CD14-positive monocyte (primary cell): ENCODE measurements at regions not wholly inside any gene's neighbourhood (a gene's known extent, or its start where the extent isn't known, plus 50 kb on each side); places are given as distances from the start of the nearest gene placed in this dataset.

Source experiments
- DNase-seq, 3 donors: peaks; one replicate each; pipeline ENCODE4 v3.0.0-alpha.2; 2011 to 2022
- H2AFZ ChIP-seq: 2 replicates; pipeline ENCODE4 v1.6.0; 2012; ENCODE audit warnings: mild to moderate bottlenecking, low read depth, low read length, inconsistent platforms; ENCODE audit not compliant: insufficient read depth, poor library complexity, severe bottlenecking
- H3K27ac ChIP-seq, 2 donors: 1 replicate in 1 of 2; 2 replicates in 1 of 2; pipeline ENCODE4 v1.5.1; 2012 to 2013; ENCODE audit warnings: low read length in 2 of 2, control low read depth in 1 of 2, inconsistent platforms in 1 of 2, low read depth in 1 of 2, mild to moderate bottlenecking in 1 of 2
- H3K27me3 ChIP-seq, 2 donors: one replicate each; pipeline versions ENCODE4 v1.6.0 to v1.6.1; 2011 to 2013; ENCODE audit warnings: low read length in 2 of 2; ENCODE audit not compliant: control insufficient read depth in 2 of 2, insufficient read depth in 2 of 2
- H3K36me3 ChIP-seq, 2 donors: replicated peaks in 1 of 2; 1 replicate in 1 of 2; 2 replicates in 1 of 2; pipeline versions ENCODE4 v1.5.1 to v1.6.1; 2012 to 2013; ENCODE audit warnings: low read length in 2 of 2, control low read depth in 1 of 2, inconsistent platforms in 1 of 2, mild to moderate bottlenecking in 1 of 2; ENCODE audit not compliant: insufficient read depth in 2 of 2, control insufficient read depth in 1 of 2
- H3K4me1 ChIP-seq, 2 donors: 1 replicate in 1 of 2; 2 replicates in 1 of 2; pipeline versions ENCODE4 v1.5.1 to v1.6.1; 2012 to 2013; ENCODE audit warnings: low read length in 2 of 2, control low read depth in 1 of 2, inconsistent platforms in 1 of 2, mild to moderate bottlenecking in 1 of 2, moderate library complexity in 1 of 2; ENCODE audit not compliant: insufficient read depth in 2 of 2, control insufficient read depth in 1 of 2
- H3K4me2 ChIP-seq: replicated peaks from 2 replicates; pipeline ENCODE3; 2012; ENCODE audit warnings: low read length, moderate library complexity, mild to moderate bottlenecking; ENCODE audit not compliant: poor library complexity, severe bottlenecking; ENCODE audit errors: extremely low read depth
- H3K4me3 ChIP-seq, 3 experiments: fragments of 200-600 bp in 1 of 3; sonication (generic) in 1 of 3; replicated peaks in 1 of 3; 1 replicate in 2 of 3; 2 replicates in 1 of 3; pipeline ENCODE4 v1.5.1; 2011 to 2013; ENCODE audit warnings: low read length in 3 of 3, mild to moderate bottlenecking in 3 of 3, control low read depth in 2 of 3, low read depth in 2 of 3, inconsistent platforms in 1 of 3, moderate library complexity in 1 of 3
- H3K79me2 ChIP-seq: 2 replicates; pipeline ENCODE4 v1.6.0; 2012; ENCODE audit warnings: mild to moderate bottlenecking, control low read depth, inconsistent platforms, low read length, moderate library complexity; ENCODE audit not compliant: insufficient read depth
- H3K9ac ChIP-seq: 2 replicates; pipeline ENCODE4 v1.6.0; 2017; ENCODE audit warnings: low read length, mild to moderate bottlenecking; ENCODE audit not compliant: insufficient read depth, poor library complexity, severe bottlenecking
- H3K9me3 ChIP-seq, 2 donors: replicated peaks in 1 of 2; 1 replicate in 1 of 2; 2 replicates in 1 of 2; pipeline versions ENCODE4 v1.5.1 to v1.6.1; 2012 to 2013; ENCODE audit warnings: low read length in 2 of 2, control low read depth in 1 of 2; ENCODE audit not compliant: control insufficient read depth in 1 of 2, insufficient read depth in 1 of 2
- H4K20me1 ChIP-seq: 2 replicates; pipeline ENCODE4 v1.6.0; 2012; ENCODE audit warnings: mild to moderate bottlenecking, low read length, control low read depth, moderate library complexity; ENCODE audit not compliant: insufficient read depth
- H3K27ac Mint-ChIP-seq, 7 donors: one replicate each; pipeline ENCODE4 v1.8.0; 2020; ENCODE audit warnings: mild to moderate bottlenecking in 7 of 7, mixed read lengths in 7 of 7, moderate library complexity in 6 of 7, inconsistent platforms in 2 of 7
- H3K27me3 Mint-ChIP-seq, 3 donors: one replicate each; pipeline ENCODE4 v1.8.0; 2021 to 2022; ENCODE audit warnings: low read depth in 3 of 3, mild to moderate bottlenecking in 3 of 3, mixed read lengths in 3 of 3, moderate library complexity in 3 of 3, inconsistent platforms in 1 of 3
- H3K36me3 Mint-ChIP-seq, 2 donors: one replicate each; pipeline ENCODE4 v1.8.0; 2020; ENCODE audit warnings: mixed read lengths in 2 of 2, inconsistent platforms in 1 of 2, mild to moderate bottlenecking in 1 of 2
- H3K4me1 Mint-ChIP-seq: one replicate; pipeline ENCODE4 v1.8.0; 2020; ENCODE audit warnings: mild to moderate bottlenecking, mixed read lengths
- H3K4me3 Mint-ChIP-seq, 2 donors: one replicate each; pipeline ENCODE4 v1.8.0; 2020; ENCODE audit warnings: mild to moderate bottlenecking in 2 of 2, mixed read lengths in 2 of 2, moderate library complexity in 1 of 2
- H3K9me3 Mint-ChIP-seq, 7 donors: one replicate each; pipeline ENCODE4 v1.8.0; 2020 to 2022; ENCODE audit warnings: mixed read lengths in 7 of 7, mild to moderate bottlenecking in 6 of 7, moderate library complexity in 6 of 7, inconsistent platforms in 2 of 7
- CTCF ChIP-seq: fragments of 200-600 bp; IDR thresholded peaks from one replicate; pipeline ENCODE4 v1.8.0; 2022; ENCODE audit warnings: antibody characterized with exemption, mild to moderate bottlenecking
- WGBS: methylation state at CpG from one replicate; pipeline ENCODE4 v1.1.5; 2013; ENCODE audit warnings: missing lambda C conversion rate; ENCODE audit not compliant: insufficient coverage; 5-methylcytosine and 5-hydroxymethylcytosine counted together
- intact Hi-C, 2 donors: fragments of 100-400 bp; cut with micrococcal nuclease; formaldehyde crosslinking; loops; one replicate each; pipeline versions ENCODE4 v1.15.0 to v1.15.1; 2023

DNA sequence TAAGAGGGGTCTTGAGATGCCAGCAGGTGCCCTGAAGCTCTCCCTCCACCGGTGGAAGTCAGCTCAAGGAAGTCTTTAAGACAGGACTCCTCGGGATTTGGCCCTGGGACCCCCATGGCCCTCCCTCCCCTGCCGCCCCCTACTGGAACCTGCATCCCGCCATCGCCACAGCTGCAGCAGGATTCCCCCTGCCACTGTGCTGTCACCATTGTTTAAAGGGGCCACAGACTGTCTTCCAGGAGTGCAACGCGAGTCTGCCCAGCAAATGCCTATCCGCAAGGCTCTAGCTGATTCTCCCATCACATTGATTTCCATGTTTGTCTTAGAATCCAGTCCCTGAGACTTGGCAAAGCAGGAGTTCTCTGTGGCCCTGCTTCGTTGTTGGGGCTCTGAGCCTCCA, 770.8 kb upstream of the ALG10B start:
- no peak overlapping the region for H3K4me3 Mint-ChIP-seq

DNA sequence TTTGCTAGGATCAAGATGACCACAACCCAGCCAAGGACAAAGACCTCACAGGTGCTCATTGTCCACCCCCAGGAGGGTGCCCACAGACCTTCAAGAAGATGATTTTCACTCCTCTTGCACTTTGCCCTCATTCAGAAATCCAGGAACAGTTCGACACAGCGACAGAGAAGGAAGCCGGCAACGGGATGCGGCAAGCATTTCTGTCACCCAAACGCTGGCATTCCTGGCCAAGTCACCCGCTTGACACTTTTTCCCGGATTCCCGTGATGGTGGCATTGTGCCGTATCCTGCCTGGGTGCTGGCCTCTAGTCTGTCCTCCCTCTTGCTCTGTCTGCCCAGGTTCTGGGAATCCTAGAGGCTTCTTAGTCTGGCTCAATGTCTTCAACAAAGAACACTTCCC, 770.4 kb upstream of the ALG10B start:
- no peak overlapping the region for H3K4me2 ChIP-seq
- no peak overlapping the region for H3K4me3 Mint-ChIP-seq
- WGBS = 91% methylated on average over 10 of the region's 10 CpGs
- no peaks in the 10 kb centered on the region for H4K20me1 ChIP-seq
- no peaks in the 10 kb centered on the region for H3K4me1 Mint-ChIP-seq
- H3K27me3 Mint-ChIP-seq = no peaks in the 10 kb centered on the region
- no peak for TF ChIP-seq CTCF
- no peak overlapping the region for H3K4me3 ChIP-seq
- H3K4me1 ChIP-seq = no peaks in the 10 kb centered on the region
- no peaks in the 10 kb centered on the region for H3K36me3 ChIP-seq
- H3K27ac ChIP-seq = no peak overlapping the region
- no peaks in the 10 kb centered on the region for H3K79me2 ChIP-seq
- no peaks in the 10 kb centered on the region for H3K27me3 ChIP-seq
- no peak overlapping the region for H3K27ac Mint-ChIP-seq
- no peak overlapping the region for H3K9ac ChIP-seq
- DNase-seq = no peak
- peaks cover 86 to 93% of the 10 kb centered on the region in 2 donors for H3K9me3 ChIP-seq
- peaks cover 35 to 87% (median 82%) of the 10 kb centered on the region in 7 donors for H3K9me3 Mint-ChIP-seq
- intact Hi-C loops = no loop called here
- no peaks in the 10 kb centered on the region for H3K36me3 Mint-ChIP-seq
- no peak overlapping the region for H2AFZ ChIP-seq

More for the DNA sequence above, 770.8 kb upstream of the ALG10B start:
- Histone ChIP-seq H3K4me1 (no peaks in the 10 kb centered on the region), H3K4me3 (no peak overlapping the region), H3K4me2 (no peak overlapping the region), H3K79me2 (no peaks in the 10 kb centered on the region), H3K9me3 (peaks cover 91 to 93% of the 10 kb centered on the region in 2 donors), H3K27me3 (no peaks in the 10 kb centered on the region), H3K36me3 (no peaks in the 10 kb centered on the region), H2AFZ (no peak overlapping the region), H4K20me1 (no peaks in the 10 kb centered on the region), H3K9ac (no peak overlapping the region), H3K27ac (no peak overlapping the region)
- 88% methylated on average over 8 of the region's 9 CpGs for WGBS
- Mint-ChIP-seq H3K4me1 (no peaks in the 10 kb centered on the region), H3K36me3 (no peaks in the 10 kb centered on the region), H3K27ac (no peak overlapping the region), H3K27me3 (no peaks in the 10 kb centered on the region), H3K9me3 (peaks cover 40 to 88% (median 84%) of the 10 kb centered on the region in 7 donors)
- DNase-seq = no peak
- intact Hi-C loops = no loop called here
- no peak for TF ChIP-seq CTCF
